CD4-positive, alpha-beta T cell (primary cell): ENCODE measurements at regions not wholly inside any gene's neighbourhood (a gene's known extent, or its start where the extent isn't known, plus 50 kb on each side); places are given as distances from the start of the nearest gene placed in this dataset.

Experiments
- ATAC-seq: fragments of 200-7000 bp; cut with Tn5 transposase; one replicate; pipeline ENCODE4 v1.10.0; 2022; ENCODE audit warnings: mild to moderate bottlenecking; ENCODE audit not compliant: poor library complexity
- CTCF ChIA-PET: fragments of 350-600 bp; sonication (Branson Sonifier 250); formaldehyde crosslinking; loops from one replicate; lab custom pipeline; 2021; ENCODE audit warnings: antibody characterized with exemption, inconsistent platforms; lab: Charles Lee
- POLR2A ChIA-PET: fragments of 350-600 bp; sonication (Branson Sonifier 250); formaldehyde crosslinking; loops from one replicate; lab custom pipeline; 2021; ENCODE audit warnings: antibody characterized with exemption, inconsistent platforms; lab: Charles Lee
- DNase-seq, 14 experiments: peaks; one replicate each; pipeline ENCODE4 v3.0.0-alpha.2; 2013 to 2020; ENCODE audit warnings: mixed read lengths in 2 of 14
- H3K27ac ChIP-seq, 2 donors: one replicate each; pipeline versions ENCODE4 v1.5.1 to v1.7.0; 2013; ENCODE audit warnings: low read length in 2 of 2, low read depth in 1 of 2, mild to moderate bottlenecking in 1 of 2
- H3K27me3 ChIP-seq, 2 experiments: 1 replicate in 1 of 2; 2 replicates in 1 of 2; pipeline versions ENCODE4 v1.6.1 to v1.7.0; 2013; ENCODE audit warnings: low read length in 2 of 2, control low read depth in 1 of 2, mild to moderate bottlenecking in 1 of 2, moderate library complexity in 1 of 2; ENCODE audit not compliant: insufficient read depth in 2 of 2, control insufficient read depth in 1 of 2
- H3K36me3 ChIP-seq: one replicate; pipeline ENCODE4 v1.6.1; 2013; ENCODE audit warnings: low read length, control low read depth; ENCODE audit not compliant: insufficient read depth
- H3K4me1 ChIP-seq: one replicate; pipeline ENCODE4 v1.6.1; 2013; ENCODE audit warnings: low read length, control low read depth; ENCODE audit not compliant: insufficient read depth
- H3K4me3 ChIP-seq: one replicate; pipeline ENCODE4 v1.5.1; 2013; ENCODE audit warnings: mild to moderate bottlenecking, low read length, moderate library complexity
- H3K9me3 ChIP-seq, 2 experiments: 1 replicate in 1 of 2; 2 replicates in 1 of 2; pipeline versions ENCODE4 v1.6.1 to v1.7.0; 2013; ENCODE audit warnings: low read length in 2 of 2, mild to moderate bottlenecking in 2 of 2, control low read depth in 1 of 2, moderate library complexity in 1 of 2; ENCODE audit not compliant: control insufficient read depth in 1 of 2, insufficient read depth in 1 of 2
- H3K27ac Mint-ChIP-seq: one replicate; pipeline ENCODE4 v1.8.0; 2020; ENCODE audit warnings: mixed read lengths
- H3K27me3 Mint-ChIP-seq: one replicate; pipeline ENCODE4 v1.8.0; 2021; ENCODE audit warnings: mixed read lengths
- H3K36me3 Mint-ChIP-seq: one replicate; pipeline ENCODE4 v1.8.0; 2021; ENCODE audit warnings: low read depth, mixed read lengths
- H3K4me1 Mint-ChIP-seq: one replicate; pipeline ENCODE4 v1.8.0; 2021; ENCODE audit warnings: low read depth, mixed read lengths
- H3K4me3 Mint-ChIP-seq: one replicate; pipeline ENCODE4 v1.8.0; 2020; ENCODE audit warnings: mild to moderate bottlenecking, mixed read lengths
- H3K9me3 Mint-ChIP-seq: one replicate; pipeline ENCODE4 v1.8.0; 2020; ENCODE audit warnings: mixed read lengths
- CTCF ChIP-seq: fragments of 200-600 bp; IDR thresholded peaks from one replicate; pipeline ENCODE4 v1.8.0; 2022; ENCODE audit warnings: antibody characterized with exemption, mild to moderate bottlenecking
- intact Hi-C, 2 experiments: fragments of 100-400 bp; cut with DNase I in 1 of 2; cut with micrococcal nuclease in 1 of 2; formaldehyde crosslinking; loops; one replicate each; pipeline versions ENCODE4 v1.15.1 to v1.9.0; 2023 to 2025; cut with DNase I, micrococcal nuclease

DNA sequence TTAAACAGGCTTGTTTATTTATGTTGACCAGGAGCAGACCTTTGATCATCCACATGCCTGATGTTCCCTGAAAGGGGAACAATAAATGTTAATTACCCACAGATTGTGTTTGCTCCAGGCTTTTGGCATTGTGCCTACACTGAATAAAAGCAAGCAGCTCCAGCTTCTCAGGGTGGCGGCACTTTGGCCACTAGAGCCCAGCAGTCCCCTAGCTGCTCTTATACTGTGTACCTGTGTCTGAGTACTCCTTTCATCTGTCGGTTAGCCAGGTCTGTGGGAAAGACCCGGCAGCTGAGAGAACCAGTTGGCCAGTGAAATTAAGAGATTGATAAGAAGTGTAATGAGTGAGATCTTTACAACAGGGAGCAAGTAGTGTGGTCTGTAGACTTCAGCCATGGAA, 254.8 kb upstream of the FTMT start:
- H3K27ac ChIP-seq, result no peak overlapping the region
- intact Hi-C loops, result no loop called here
- H3K4me1 ChIP-seq, result no peaks in the 10 kb centered on the region
- ATAC-seq (no peak), DNase-seq (no peak)
- no peaks in the 10 kb centered on the region for H3K36me3 Mint-ChIP-seq
- peaks cover 0 to 11% of the 10 kb centered on the region in 2 experiments for H3K9me3 ChIP-seq
- no peaks in the 10 kb centered on the region for H3K27me3 Mint-ChIP-seq
- ChIA-PET CTCF (no interaction called here), POLR2A (no interaction called here)
- no peaks in the 10 kb centered on the region for H3K36me3 ChIP-seq
- H3K4me1 Mint-ChIP-seq, result no peaks in the 10 kb centered on the region
- H3K27ac Mint-ChIP-seq, result no peak overlapping the region
- peaks cover 15% of the 10 kb centered on the region for H3K9me3 Mint-ChIP-seq
- no peak overlapping the region for H3K4me3 Mint-ChIP-seq
- TF ChIP-seq CTCF, result no peak
- no peaks in the 10 kb centered on the region for H3K27me3 ChIP-seq
- H3K4me3 ChIP-seq, result no peak overlapping the region

DNA sequence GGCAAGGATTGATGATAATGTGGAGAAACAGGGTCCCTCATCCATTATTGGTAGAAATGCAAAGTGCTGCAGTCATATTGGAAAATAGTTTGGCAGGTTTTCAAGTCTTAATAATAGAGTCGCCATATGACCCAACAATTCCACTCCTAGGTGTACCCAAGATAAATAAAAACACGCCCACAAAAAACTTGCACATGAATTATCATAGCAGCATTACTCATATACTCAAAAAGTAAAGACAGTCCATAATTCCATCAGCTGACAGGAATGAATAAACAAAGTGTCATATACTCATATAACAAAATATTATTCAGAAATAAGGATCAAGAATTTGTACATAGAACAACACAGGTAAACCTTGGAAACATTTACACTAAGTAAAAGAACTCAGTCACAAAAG, 242.9 kb upstream of the FTMT start:
- no peaks in the 10 kb centered on the region for H3K4me1 ChIP-seq
- Mint-ChIP-seq H3K27me3 (no peaks in the 10 kb centered on the region), H3K27ac (no peak overlapping the region), H3K4me1 (no peaks in the 10 kb centered on the region), H3K4me3 (no peak overlapping the region), H3K9me3 (peaks cover 12% of the 10 kb centered on the region), H3K36me3 (no peaks in the 10 kb centered on the region)
- H3K4me3 ChIP-seq, result no peak overlapping the region
- H3K9me3 ChIP-seq, result no peaks in the 10 kb centered on the region
- H3K27me3 ChIP-seq, result no peaks in the 10 kb centered on the region
- CTCF ChIA-PET, result no interaction called here
- TF ChIP-seq CTCF, result no peak
- H3K27ac ChIP-seq, result no peak overlapping the region
- ATAC-seq, result no peak
- POLR2A ChIA-PET, result no interaction called here
- no peaks in the 10 kb centered on the region for H3K36me3 ChIP-seq
- intact Hi-C loops, result no loop called here
- no peak for DNase-seq

DNA sequence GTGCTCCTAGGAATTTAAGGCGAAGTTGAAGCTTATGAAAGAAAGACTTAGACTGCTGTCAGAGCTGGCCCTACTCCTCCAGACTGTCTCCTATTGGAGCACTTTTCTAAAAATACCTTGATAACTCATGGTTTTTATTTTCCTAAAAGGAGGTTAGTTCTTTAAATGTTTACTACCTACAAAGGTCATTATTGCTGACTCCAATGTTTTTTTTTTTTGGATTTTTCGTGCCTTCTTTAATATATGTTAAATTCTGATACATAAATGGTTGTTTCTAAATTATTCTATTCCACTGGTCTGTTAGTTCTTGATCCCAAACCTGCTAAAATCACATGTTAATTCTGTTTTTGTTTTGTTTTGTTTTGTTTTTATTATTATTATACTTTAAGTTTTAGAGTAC, 227.6 kb upstream of the FTMT start:
- peaks cover 8% of the 10 kb centered on the region for H3K9me3 Mint-ChIP-seq
- H3K27me3 Mint-ChIP-seq, result no peaks in the 10 kb centered on the region
- ATAC-seq, result no peak
- Histone ChIP-seq H3K27ac (no peak overlapping the region), H3K27me3 (no peaks in the 10 kb centered on the region), H3K9me3 (no peaks in the 10 kb centered on the region), H3K4me1 (no peaks in the 10 kb centered on the region), H3K36me3 (no peaks in the 10 kb centered on the region), H3K4me3 (no peak overlapping the region)
- no peak for TF ChIP-seq CTCF
- no peak for DNase-seq
- intact Hi-C loops, result no loop called here
- no peaks in the 10 kb centered on the region for H3K36me3 Mint-ChIP-seq
- POLR2A ChIA-PET, result no interaction called here
- H3K4me1 Mint-ChIP-seq, result no peaks in the 10 kb centered on the region
- H3K4me3 Mint-ChIP-seq, result no peak overlapping the region
- CTCF ChIA-PET, result interaction anchor here (0.7 to 1.2 kb wide), 2 partner anchors 33 to 589 kb away, joined by 3 to 4 read pairs; no protein-coding TSS in a partner anchor
- H3K27ac Mint-ChIP-seq, result no peak overlapping the region
